GM19452 (cell line): ENCODE measurements at regions not wholly inside any gene's neighbourhood (a gene's known extent, or its start where the extent isn't known, plus 50 kb on each side); places are given as distances from the start of the nearest gene placed in this dataset.
"Not testable (repeated sequence)": the region's sequence is repeated elsewhere in the genome, so short reads cannot be mapped to it uniquely, and the experiment has no call there.

Experiments
- ATAC-seq: cut with Tn5 transposase; IDR thresholded peaks from one replicate; pipeline ENCODE4 v1.9.1; 2021; ENCODE audit not compliant: unreplicated experiment

- ATAC-seq: no peak
Measured at GRCh38 chr13:83008212-83008929, 873.9 kb downstream of the SLITRK1 start.

- ATAC-seq: no peak
Measured at GRCh38 chr13:83007226-83007625, 875.0 kb downstream of the SLITRK1 start.

GRCh38 chr13:83003185-83003584 is 879.1 kb downstream of the SLITRK1 start:
- no peak for ATAC-seq

GRCh38 chr13:82993417-82993816 is 888.9 kb downstream of the SLITRK1 start:
- no peak for ATAC-seq

- ATAC-seq: no peak
Measured at GRCh38 chr13:82976499-82976898, 905.8 kb downstream of the SLITRK1 start.

GRCh38 chr13:82963226-82964099 is 918.8 kb downstream of the SLITRK1 start:
- ATAC-seq: no peak

- no peak for ATAC-seq
Measured at GRCh38 chr13:82962397-82962796, 919.9 kb downstream of the SLITRK1 start.

GRCh38 chr13:82961757-82962156 is 920.5 kb downstream of the SLITRK1 start:
- no peak for ATAC-seq

- not testable (repeated sequence) for ATAC-seq
Measured at GRCh38 chr13:82952336-82952735, 929.9 kb downstream of the SLITRK1 start.

GRCh38 chr13:82947683-82948082 is 934.6 kb downstream of the SLITRK1 start:
- no peak for ATAC-seq

GRCh38 chr13:82947191-82947621 is 935.1 kb downstream of the SLITRK1 start:
- ATAC-seq: no peak

GRCh38 chr13:82938644-82939043 is 943.6 kb downstream of the SLITRK1 start:
- ATAC-seq: no peak

GRCh38 chr13:82934000-82934399 is 948.3 kb downstream of the SLITRK1 start:
- ATAC-seq: no peak

GRCh38 chr13:82925114-82925513 is 957.2 kb downstream of the SLITRK1 start:
- ATAC-seq: no peak

- no peak for ATAC-seq
Measured at GRCh38 chr13:82917984-82918383, 964.3 kb downstream of the SLITRK1 start.

- no peak for ATAC-seq
Measured at GRCh38 chr13:82912564-82912963, 969.7 kb downstream of the SLITRK1 start.

GRCh38 chr13:82905071-82905470 is 977.2 kb downstream of the SLITRK1 start:
- no peak for ATAC-seq

- no peak for ATAC-seq
Measured at GRCh38 chr13:82900453-82900852, 981.8 kb downstream of the SLITRK1 start.

GRCh38 chr13:82898586-82898985 is 983.7 kb downstream of the SLITRK1 start:
- ATAC-seq: no peak

- ATAC-seq: no peak
Measured at GRCh38 chr13:82879921-82880320, 1002.4 kb downstream of the SLITRK1 start.

- no peak for ATAC-seq
Measured at GRCh38 chr13:82878536-82878935, 1003.7 kb downstream of the SLITRK1 start.

GRCh38 chr13:82867284-82867683 is 1015.0 kb downstream of the SLITRK1 start:
- ATAC-seq: no peak
